SK-N-SH (cell line): ENCODE measurements at regions not wholly inside any gene's neighbourhood (a gene's known extent, or its start where the extent isn't known, plus 50 kb on each side); places are given as distances from the start of the nearest gene placed in this dataset.

Source experiments
- FOXM1 ChIP-seq: IDR thresholded peaks from 2 replicates; pipeline ENCODE4 v1.4.0; 2012; ENCODE audit warnings: low read depth, mild to moderate bottlenecking
- GABPA ChIP-seq: IDR thresholded peaks from 2 replicates; pipeline ENCODE4 v1.4.0; 2012; ENCODE audit warnings: low read depth, mild to moderate bottlenecking
- MAX ChIP-seq: IDR thresholded peaks from 2 replicates; pipeline ENCODE4 v1.4.0; 2012; ENCODE audit warnings: low read depth
- POLR2AphosphoS5 ChIP-seq: IDR thresholded peaks from 2 replicates; pipeline ENCODE4 v1.6.1; 2012; ENCODE audit warnings: low read depth, low read length
- RAD21 ChIP-seq: IDR thresholded peaks from 2 replicates; pipeline ENCODE4 v1.6.1; 2012; ENCODE audit warnings: mild to moderate bottlenecking, low read length
- RCOR1 ChIP-seq: fragments of 150-350 bp; IDR thresholded peaks from 2 replicates; pipeline ENCODE4 v1.6.1; 2017; ENCODE audit warnings: antibody characterized with exemption, low read length
- RFX5 ChIP-seq: IDR thresholded peaks from 2 replicates; pipeline ENCODE4 v1.6.1; 2012; ENCODE audit warnings: mild to moderate bottlenecking, improper control_type of control experiment, low read length
- SMC3 ChIP-seq: IDR thresholded peaks from 2 replicates; pipeline ENCODE4 v1.6.1; 2012; ENCODE audit warnings: low read depth, low read length, improper control_type of control experiment
- TEAD4 ChIP-seq: IDR thresholded peaks from 2 replicates; pipeline ENCODE4 v1.4.0; 2012; ENCODE audit warnings: mild to moderate bottlenecking, borderline replicate concordance; ENCODE audit not compliant: insufficient read depth
- TF ChIP-seq, protein P1 (sequence below): fragments of 200-600 bp; sonication (generic); IDR thresholded peaks from 2 replicates; pipeline ENCODE4 v1.6.1; 2017; ENCODE audit warnings: antibody characterized with exemption, mild to moderate bottlenecking, moderate library complexity

DNA sequence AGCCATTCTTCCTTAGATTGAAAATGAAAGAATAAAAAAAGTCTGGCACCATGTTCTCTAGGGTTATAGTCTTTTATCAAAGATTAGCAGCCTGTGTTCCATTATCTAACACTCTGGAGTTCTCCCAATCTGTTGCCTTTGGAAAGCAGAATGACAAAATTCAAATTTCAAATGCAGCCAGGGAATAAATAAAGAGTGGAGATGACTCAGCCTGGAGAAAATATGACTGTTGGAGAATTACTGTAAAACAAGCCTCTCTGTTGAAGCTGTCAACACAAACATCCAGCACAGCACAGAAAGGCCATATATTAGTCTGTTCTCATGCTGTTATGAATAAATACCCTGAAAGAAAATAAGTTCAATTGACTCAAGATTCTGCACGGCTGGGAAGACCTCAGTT is 650.5 kb upstream of the SLC10A2 start:
- TF ChIP-seq, protein P1, sequence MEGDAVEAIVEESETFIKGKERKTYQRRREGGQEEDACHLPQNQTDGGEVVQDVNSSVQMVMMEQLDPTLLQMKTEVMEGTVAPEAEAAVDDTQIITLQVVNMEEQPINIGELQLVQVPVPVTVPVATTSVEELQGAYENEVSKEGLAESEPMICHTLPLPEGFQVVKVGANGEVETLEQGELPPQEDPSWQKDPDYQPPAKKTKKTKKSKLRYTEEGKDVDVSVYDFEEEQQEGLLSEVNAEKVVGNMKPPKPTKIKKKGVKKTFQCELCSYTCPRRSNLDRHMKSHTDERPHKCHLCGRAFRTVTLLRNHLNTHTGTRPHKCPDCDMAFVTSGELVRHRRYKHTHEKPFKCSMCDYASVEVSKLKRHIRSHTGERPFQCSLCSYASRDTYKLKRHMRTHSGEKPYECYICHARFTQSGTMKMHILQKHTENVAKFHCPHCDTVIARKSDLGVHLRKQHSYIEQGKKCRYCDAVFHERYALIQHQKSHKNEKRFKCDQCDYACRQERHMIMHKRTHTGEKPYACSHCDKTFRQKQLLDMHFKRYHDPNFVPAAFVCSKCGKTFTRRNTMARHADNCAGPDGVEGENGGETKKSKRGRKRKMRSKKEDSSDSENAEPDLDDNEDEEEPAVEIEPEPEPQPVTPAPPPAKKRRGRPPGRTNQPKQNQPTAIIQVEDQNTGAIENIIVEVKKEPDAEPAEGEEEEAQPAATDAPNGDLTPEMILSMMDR = no peak
- TF ChIP-seq RAD21 (no peak), RFX5 (no peak), RCOR1 (no peak), SMC3 (no peak), MAX (no peak), TEAD4 (no peak), GABPA (no peak), FOXM1 (no peak), POLR2AphosphoS5 (no peak)
